Panc1 (cell line): ENCODE measurements at regions not wholly inside any gene's neighbourhood (a gene's known extent, or its start where the extent isn't known, plus 50 kb on each side); places are given as distances from the start of the nearest gene placed in this dataset.

Source experiments
- ATAC-seq: fragments of 200-7000 bp; cut with Tn5 transposase; 2 replicates; pipeline ENCODE4 v1.9.1; 2020; ENCODE audit warnings: mild to moderate bottlenecking, moderate library complexity
- BruUV-seq: library from RNA; stranded (reverse); fragments of 400-500 nt; replicated peaks from 2 replicates; lab custom pipeline; 2021; lab: Mats Ljungman, UMichigan
- CTCF ChIA-PET: fragments of 300-600 bp; sonication (Branson Sonifier 250); formaldehyde crosslinking; loops from one replicate; lab custom pipeline; 2022; ENCODE audit warnings: antibody characterized with exemption; lab: Charles Lee
- POLR2A ChIA-PET: fragments of 300-600 bp; sonication (Branson Sonifier 250); formaldehyde crosslinking; loops from one replicate; lab custom pipeline; 2022; ENCODE audit warnings: antibody characterized with exemption; lab: Charles Lee
- DNase-seq: peaks from one replicate; pipeline ENCODE4 v3.0.0-alpha.2; 2010; ENCODE audit warnings: low read depth, low spot score
- H3K27ac ChIP-seq: 2 replicates; pipeline ENCODE4 v1.5.1; 2011; ENCODE audit warnings: mild to moderate bottlenecking, low read length, inconsistent platforms
- H3K27me3 ChIP-seq: fragments of 200-500 bp; sonication (Bioruptor generic); 2 replicates; pipeline ENCODE4 v1.6.0; 2014; ENCODE audit warnings: low read length, inconsistent platforms; ENCODE audit not compliant: control insufficient read depth, insufficient read depth
- H3K36me3 ChIP-seq: fragments of 200-500 bp; sonication (Bioruptor generic); 2 replicates; pipeline ENCODE4 v1.5.1; 2014; ENCODE audit warnings: inconsistent platforms, mild to moderate bottlenecking, low read length, moderate library complexity; ENCODE audit not compliant: control insufficient read depth, insufficient read depth
- H3K4me1 ChIP-seq: 2 replicates; pipeline ENCODE4 v1.5.1; 2011; ENCODE audit warnings: inconsistent platforms, mild to moderate bottlenecking, low read length, moderate library complexity; ENCODE audit not compliant: control insufficient read depth, insufficient read depth
- H3K4me3 ChIP-seq, 2 experiments: 2 replicates each; pipeline ENCODE4 v1.5.1; 2011 to 2012; ENCODE audit warnings: low read depth in 2 of 2, low read length in 2 of 2, mild to moderate bottlenecking in 2 of 2, inconsistent platforms in 1 of 2, moderate library complexity in 1 of 2
- H3K9me3 ChIP-seq: fragments of 200-500 bp; sonication (Bioruptor generic); 2 replicates; pipeline ENCODE4 v1.5.1; 2014; ENCODE audit warnings: low read depth, mild to moderate bottlenecking, inconsistent platforms, low read length, moderate library complexity; ENCODE audit not compliant: control insufficient read depth, insufficient read depth
- POLR2AphosphoS5 ChIP-seq: IDR thresholded peaks from 2 replicates; pipeline ENCODE4 v1.6.1; 2012; ENCODE audit warnings: mild to moderate bottlenecking, low read depth, low read length, moderate library complexity
- REST ChIP-seq, 2 experiments: IDR thresholded peaks; 2 replicates each; pipeline ENCODE4 v1.6.1; 2011 to 2012; ENCODE audit warnings: low read depth in 2 of 2, control low read depth in 1 of 2, low read length in 1 of 2, mild to moderate bottlenecking in 1 of 2, moderate library complexity in 1 of 2; ENCODE audit not compliant: insufficient read depth in 1 of 2
- SIN3A ChIP-seq: IDR thresholded peaks from 2 replicates; pipeline ENCODE4 v1.6.1; 2012; ENCODE audit warnings: low read depth, mild to moderate bottlenecking, low read length, moderate library complexity, borderline replicate concordance; ENCODE audit not compliant: insufficient read depth
- TCF7L2 ChIP-seq: IDR thresholded peaks from 2 replicates; pipeline ENCODE4 v1.6.1; 2011; ENCODE audit warnings: mild to moderate bottlenecking, low read depth, low read length, inconsistent platforms
- in situ Hi-C: cut with HindIII; loops from 2 replicates; pipeline ENCODE4 v1.10.0; 2016; ENCODE audit warnings: low sequenced_read_pairs, low pct_unique_long_range_greater_than_20kb
- intact Hi-C: fragments of 100-400 bp; cut with micrococcal nuclease; formaldehyde crosslinking; loops from one replicate; pipeline ENCODE4 v1.10.0; 2022; ENCODE audit not compliant: unreplicated experiment
- TF ChIP-seq, protein P1 (sequence below): fragments of 450-650 bp; IDR thresholded peaks from 2 replicates; pipeline ENCODE4 v1.5.1; 2017; ENCODE audit warnings: mild to moderate bottlenecking

DNA sequence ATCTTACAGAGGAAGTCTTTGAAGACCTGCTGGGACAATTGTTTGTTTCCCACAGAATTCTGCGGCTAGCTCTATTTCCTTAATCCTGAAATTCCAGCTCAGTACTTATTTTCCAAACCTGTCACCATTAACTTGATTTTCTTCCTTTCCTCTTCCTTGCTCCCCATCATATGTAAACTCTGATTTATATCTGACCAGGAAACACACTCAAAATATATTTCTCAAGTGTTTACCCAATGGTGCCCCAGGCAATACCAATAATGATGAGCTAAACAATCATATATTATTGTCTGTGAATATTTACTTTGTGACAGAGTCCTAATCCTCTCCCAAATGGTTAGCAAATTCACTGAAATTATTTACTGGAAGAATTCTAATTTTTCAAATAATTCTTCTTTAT, 597.3 kb downstream of the PKHD1 start:
- intact Hi-C loops (no loop called here), in situ Hi-C loops (no loop called here)
- Histone ChIP-seq H3K9me3 (no peaks in the 10 kb centered on the region), H3K4me1 (no peaks in the 10 kb centered on the region), H3K27ac (no peak overlapping the region), H3K4me3 (no peak overlapping the region), H3K27me3 (no peaks in the 10 kb centered on the region), H3K36me3 (no peaks in the 10 kb centered on the region)
- no peak for ATAC-seq
- ChIA-PET POLR2A (no interaction called here), CTCF (no interaction called here)
- no peak for DNase-seq
- TF ChIP-seq POLR2AphosphoS5, result no peak
- TF ChIP-seq, protein P1, sequence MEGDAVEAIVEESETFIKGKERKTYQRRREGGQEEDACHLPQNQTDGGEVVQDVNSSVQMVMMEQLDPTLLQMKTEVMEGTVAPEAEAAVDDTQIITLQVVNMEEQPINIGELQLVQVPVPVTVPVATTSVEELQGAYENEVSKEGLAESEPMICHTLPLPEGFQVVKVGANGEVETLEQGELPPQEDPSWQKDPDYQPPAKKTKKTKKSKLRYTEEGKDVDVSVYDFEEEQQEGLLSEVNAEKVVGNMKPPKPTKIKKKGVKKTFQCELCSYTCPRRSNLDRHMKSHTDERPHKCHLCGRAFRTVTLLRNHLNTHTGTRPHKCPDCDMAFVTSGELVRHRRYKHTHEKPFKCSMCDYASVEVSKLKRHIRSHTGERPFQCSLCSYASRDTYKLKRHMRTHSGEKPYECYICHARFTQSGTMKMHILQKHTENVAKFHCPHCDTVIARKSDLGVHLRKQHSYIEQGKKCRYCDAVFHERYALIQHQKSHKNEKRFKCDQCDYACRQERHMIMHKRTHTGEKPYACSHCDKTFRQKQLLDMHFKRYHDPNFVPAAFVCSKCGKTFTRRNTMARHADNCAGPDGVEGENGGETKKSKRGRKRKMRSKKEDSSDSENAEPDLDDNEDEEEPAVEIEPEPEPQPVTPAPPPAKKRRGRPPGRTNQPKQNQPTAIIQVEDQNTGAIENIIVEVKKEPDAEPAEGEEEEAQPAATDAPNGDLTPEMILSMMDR, result no peak
- BruUV-seq, result no TSS peak

DNA sequence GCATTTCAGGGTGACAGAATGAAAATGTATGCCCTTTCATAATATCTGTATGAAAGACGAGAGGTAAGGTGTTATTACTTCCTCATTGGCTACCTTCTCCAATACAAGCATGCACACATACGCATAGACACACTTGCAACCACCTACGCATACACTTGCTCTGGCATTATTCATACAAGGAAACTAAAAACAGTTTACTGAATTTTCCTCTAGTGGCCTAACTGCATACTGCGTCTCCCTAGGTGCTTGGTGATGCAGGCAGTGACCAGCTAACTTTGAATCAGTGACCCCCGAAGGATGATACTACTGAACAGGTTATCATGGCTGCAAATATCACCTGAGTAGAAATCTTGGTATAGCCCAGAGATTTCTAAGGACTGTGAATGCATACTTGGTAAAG, 593.1 kb downstream of the PKHD1 start:
- CTCF ChIA-PET, result no interaction called here
- Histone ChIP-seq H3K9me3 (no peaks in the 10 kb centered on the region), H3K4me3 (no peak overlapping the region), H3K4me1 (no peaks in the 10 kb centered on the region), H3K36me3 (no peaks in the 10 kb centered on the region), H3K27ac (no peak overlapping the region), H3K27me3 (no peaks in the 10 kb centered on the region)
- ATAC-seq (no peak), DNase-seq (no peak)
- intact Hi-C loops, result no loop called here
- TF ChIP-seq REST (IDR thresholded peaks at IDR 0.05; ENCODE audit: insufficient read depth in 1 of 2, low read depth in 2 of 2, low read length in 1 of 2) (no peak), POLR2AphosphoS5 (no peak), TCF7L2 (no peak), SIN3A (no peak)
- TF ChIP-seq, protein P1, result no peak
- no TSS peak for BruUV-seq
- in situ Hi-C loops, result no loop called here
- POLR2A ChIA-PET, result interaction anchor here (0.6 kb wide), 1 partner anchor 15 kb away, joined by 3 read pairs; no protein-coding TSS in a partner anchor
